CD4-positive, alpha-beta T cell treated with Interleukin-4 for 4 hours (primary cell): ENCODE measurements at regions not wholly inside any gene's neighbourhood (a gene's known extent, or its start where the extent isn't known, plus 50 kb on each side); places are given as distances from the start of the nearest gene placed in this dataset.

ENCODE experiments used
- DNase-seq: peaks from one replicate; pipeline ENCODE4 v3.0.0-alpha.2; 2020

GRCh38 chr11:123302751-123303195 lies 107.7 kb upstream of the CLMP start:
- DNase-seq: peak; percentile 44

DNA sequence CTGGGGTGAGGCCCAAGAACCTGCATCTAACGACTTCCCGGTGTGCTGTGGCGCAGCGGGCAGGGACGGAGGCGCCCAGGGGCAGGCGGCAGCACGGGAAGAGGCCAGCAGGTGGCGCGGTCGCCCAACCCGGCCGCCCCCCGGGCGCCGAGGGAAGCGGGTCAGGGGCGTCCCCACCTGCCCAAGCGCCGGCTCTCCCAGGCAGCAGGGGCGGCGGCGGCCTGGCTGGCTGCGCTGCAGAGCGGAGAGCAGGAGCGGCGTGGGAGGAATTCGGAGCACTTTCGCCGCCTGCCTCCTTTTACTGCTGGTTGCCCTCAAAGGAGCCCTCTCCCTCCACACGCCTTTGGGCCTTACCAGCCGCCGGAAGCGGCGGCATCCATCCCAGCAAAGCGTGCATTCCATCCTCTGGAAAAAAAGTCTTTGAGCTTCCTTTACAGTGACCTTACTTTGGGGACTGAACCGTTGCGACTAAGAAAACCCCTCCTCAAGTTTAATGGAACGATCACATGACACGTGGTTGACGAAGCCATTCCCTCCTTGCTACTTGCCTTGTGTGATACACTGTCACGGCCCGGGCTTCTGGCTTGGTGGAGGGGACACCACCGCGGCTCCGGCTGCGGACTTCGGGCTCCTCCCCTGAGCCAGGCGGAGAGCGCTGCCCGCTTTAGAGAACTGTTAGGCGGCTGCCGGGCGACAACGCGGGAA lies 106.8 kb upstream of the CLMP start:
- DNase-seq: peak; percentile 48

DNA sequence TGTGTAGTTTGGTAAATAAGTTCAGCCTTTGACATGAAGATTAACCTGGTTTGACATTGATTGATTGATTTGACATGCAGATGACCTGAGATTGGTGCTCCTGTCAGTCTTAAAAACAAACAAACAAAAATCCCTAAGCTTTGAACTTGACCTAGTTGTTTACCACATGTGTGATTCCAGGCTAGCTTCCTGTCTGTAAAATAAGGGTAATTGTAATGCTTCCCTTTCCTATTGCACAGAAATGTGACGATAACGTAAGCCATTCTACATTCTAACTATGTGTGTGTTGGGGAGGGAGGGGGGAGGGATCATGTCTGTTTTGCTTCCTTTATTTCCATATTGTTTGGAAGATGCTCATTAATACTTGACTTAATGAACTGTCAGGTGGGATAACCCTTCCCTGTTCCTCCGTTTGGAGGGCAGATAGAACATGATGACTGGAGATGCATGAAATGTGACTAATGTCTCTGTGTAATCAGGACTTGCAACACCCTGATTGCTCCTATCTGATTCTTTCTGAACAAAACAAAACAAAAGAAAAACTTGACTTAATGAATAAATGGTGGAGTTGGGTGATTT lies 106.1 kb upstream of the CLMP start:
- DNase-seq: peak; percentile 9

DNA sequence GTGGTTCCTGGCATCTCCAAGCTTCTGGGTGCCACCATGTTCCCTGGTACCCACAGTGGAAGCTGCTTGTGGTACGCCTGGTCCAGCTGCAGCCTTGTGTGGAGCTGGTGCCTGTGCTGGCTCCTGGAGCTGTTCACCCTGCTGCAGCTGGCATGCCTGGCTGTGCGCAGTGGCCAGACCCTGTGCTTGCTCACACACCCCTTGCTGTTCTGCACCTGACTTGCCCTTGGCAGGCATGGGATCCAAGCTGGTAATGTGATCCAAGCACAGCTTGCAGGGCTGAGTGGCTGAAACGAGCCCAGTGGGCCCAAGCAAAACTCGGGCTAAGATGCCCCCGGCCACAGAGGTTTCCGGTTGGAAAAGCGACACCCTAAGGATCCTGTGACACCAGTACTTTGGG lies 104.7 kb upstream of the CLMP start:
- DNase-seq: no peak

DNA sequence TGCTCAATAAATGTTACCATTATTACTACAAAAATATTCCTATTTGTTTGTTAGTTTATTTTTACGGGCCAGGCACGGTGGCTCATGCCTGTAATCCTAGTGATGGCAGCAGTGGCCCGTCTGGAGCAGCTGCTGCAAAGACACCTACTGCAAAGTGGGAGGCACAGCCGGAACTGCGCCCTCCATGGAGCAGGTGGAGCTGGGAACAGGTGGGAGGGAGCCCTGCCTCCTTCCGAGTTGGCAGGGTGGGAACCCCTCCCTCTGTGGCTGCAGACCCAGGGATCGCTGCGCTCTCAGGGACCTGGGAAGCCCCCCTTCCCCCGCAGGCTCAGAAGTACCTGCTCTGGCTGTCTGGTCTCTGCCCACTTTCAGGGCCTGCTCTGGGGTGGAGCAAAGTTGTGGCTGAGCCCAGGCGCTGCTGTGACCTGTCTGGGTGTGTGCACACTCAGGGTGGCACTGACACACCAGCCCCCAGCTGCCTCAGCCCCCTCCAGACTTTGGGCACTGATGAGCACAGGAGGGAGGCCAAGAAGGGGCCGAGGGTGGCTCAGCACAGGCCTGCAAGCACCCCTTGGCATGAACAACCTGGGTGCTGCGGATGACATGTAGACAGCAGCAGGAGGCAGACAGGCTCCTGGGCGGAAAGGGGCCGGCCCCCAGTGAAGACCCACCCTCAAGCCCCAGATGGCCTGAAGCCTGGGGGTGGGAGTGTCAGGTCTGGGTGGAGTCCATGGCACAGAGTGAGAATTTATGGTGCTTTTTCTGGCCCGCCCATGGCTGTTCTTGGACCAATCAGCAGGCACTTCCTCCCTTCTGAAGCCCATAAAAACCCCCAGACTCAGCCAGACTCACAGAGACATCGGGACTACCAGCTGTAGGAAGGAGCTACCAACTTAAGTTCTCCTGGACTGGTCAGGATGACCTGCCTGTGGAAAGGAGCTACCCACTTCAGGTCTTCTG lies 103.7 kb upstream of the CLMP start:
- DNase-seq: no peak

- no peak for DNase-seq
These were observed 97.6 kb upstream of the CLMP start for GRCh38 chr11:123292647-123293046.

- DNase-seq: no peak
These were observed 96.3 kb upstream of the CLMP start for GRCh38 chr11:123291201-123291869.

GRCh38 chr11:123286761-123287160 lies 91.7 kb upstream of the CLMP start:
- no peak for DNase-seq

- no peak for DNase-seq
These were observed 91.2 kb upstream of the CLMP start for GRCh38 chr11:123286255-123286654.

DNA sequence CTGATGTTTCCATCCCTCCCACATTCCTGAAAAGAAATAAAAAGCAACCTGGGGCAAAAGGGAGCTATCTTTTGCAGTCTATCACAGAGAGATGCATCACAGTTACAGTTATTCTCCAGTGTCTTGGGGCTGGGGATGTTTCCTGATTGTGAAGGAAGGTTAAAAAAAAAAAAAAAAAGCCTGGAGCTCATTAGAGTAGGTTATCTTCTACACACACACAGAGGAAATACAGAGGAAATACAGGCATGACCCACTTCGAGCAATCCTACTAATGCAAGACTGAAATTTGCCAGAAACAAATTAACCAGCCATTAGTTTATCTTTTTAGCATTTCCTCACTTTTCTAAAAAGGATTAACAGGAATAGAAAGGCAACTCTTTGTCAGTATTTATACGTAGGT lies 89.4 kb upstream of the CLMP start:
- DNase-seq: no peak

GRCh38 chr11:123282597-123282996 lies 87.5 kb upstream of the CLMP start:
- no peak for DNase-seq

DNA sequence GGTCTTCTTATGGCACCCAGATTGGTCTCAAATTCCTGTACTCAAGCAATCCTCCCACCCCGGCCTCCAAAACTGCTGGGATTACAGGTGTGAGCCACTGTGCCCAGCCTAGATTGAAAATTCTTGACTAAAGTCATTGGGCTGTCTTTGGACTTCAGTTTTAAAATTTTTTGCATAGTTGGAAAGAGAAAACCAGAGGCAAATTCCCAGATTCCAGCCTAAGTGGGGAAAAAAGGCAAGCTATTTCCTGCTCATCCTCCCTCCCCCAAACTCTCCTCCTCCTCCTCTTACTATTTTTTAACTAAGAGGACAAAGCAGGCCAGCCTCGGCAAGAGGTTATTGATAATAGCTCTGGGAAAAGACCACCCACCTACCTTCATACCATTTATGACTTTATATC lies 78.6 kb upstream of the CLMP start:
- no peak for DNase-seq

DNA sequence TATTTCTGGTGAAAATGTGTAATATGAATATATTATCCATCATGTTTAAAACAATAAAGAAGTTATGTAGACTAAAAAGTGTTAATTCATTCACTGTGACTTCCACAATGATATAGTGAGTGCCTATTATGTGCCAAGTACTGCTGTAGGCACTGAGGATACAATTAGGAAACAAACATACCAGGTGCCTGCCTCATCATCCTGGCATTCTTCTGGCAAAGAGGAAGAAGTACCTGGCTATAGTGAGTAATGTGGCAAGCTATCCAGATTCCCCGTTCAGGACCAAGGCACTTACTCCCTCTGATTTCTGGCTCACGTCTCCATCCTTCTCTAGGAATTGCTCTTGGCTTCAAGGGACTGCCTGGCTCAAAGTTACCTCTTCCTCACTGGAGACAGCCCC lies 77.5 kb upstream of the CLMP start:
- DNase-seq: no peak

DNA sequence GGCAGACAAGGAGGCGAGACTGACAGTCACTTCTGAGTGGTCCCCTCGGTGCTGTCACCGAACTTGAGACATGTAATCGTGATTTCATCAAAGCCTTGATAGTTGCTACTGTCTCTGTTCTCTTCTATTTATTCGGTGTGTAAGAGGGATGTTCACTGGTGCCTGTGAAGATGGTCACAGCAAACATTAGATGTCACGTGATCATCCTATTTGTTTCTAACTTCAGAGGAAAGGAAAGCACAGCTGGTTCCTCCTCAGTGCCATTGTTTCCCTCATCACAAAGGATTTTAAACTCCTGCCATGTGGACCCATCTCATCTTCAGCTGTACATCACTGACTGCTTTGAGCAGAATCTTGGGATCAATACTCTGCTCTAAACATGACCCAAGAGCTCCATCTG lies 73.1 kb upstream of the CLMP start:
- no peak for DNase-seq

DNA sequence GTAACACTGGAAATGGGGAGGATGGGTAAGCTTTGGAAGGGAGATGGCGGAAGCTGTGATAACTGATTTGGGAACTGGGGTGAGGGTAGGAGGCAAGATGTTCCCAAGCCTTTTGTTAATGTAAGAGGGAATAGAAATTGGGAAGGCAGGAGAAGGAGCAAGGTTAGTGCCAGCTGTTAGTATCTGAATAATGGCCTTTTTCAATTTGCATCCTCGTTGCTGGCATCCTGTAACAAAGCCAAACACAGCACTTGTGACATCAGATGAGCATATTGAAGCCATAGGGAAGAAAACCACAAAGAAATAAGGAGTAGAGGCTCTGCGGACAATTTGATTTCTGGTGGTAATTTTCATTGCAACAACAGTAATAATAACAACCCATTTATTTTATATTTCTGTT lies 70.9 kb upstream of the CLMP start:
- DNase-seq: no peak

- no peak for DNase-seq
These were observed 69.4 kb upstream of the CLMP start for GRCh38 chr11:123264431-123264780.

DNA sequence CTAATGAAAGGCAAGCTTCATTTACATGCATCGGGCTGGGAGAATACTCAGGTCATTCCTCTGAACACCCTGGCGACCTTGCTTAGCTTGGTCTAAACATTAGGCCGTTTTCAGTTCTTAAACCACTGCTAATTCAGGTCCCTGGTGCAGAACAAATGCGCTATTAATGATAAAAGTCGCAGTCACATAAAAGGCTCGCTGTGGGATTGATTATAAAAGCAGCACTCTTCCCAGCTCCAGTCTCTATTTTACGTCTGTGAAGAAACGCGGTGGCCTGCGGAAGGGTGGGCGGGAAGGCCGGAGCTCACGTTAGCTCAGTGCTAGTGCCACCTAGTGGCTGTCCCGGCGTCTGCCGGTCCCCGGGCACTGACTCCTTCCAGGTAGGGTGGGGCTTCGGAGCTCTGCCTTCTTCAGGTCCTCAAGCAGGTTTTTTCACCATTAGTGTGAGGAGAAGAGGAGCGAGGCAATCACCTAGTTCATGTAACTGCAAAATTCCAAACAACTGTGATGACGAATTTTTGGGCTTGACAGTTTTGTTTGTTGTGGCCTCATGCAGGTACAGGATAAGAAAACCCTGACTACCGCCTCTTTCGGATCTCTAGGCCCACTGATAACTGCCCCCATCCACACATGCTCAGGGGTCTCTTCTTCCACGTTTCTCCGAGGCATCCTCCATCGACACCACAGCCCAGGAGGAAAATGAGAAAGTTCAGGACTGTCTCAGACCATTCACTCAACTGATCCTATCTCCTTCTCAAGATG lies 66.5 kb upstream of the CLMP start:
- DNase-seq: peak; percentile 46

- DNase-seq: no peak
These were observed 65.6 kb upstream of the CLMP start for GRCh38 chr11:123260511-123261211.

- no peak for DNase-seq
These were observed 63.8 kb upstream of the CLMP start for GRCh38 chr11:123258877-123259276.

DNA sequence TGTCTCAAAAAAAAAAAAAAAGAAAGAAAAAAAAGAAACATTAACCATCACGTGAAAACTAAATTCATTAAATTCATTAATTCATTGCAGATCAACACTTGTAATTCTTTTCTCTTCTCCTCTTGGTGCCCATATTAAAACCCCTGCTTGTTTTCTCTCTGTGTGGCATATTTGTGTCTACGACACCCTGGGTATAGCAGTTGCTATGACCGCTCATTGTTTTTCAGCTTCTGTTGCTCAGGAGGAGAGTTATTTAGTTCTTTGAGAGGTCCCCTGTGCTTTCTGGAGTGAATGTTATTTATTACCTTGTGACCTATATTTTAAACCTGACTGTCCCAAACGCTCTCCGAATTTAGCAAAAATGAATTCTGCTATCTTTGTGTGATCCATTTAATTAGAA lies 62.3 kb upstream of the CLMP start:
- DNase-seq: no peak

DNA sequence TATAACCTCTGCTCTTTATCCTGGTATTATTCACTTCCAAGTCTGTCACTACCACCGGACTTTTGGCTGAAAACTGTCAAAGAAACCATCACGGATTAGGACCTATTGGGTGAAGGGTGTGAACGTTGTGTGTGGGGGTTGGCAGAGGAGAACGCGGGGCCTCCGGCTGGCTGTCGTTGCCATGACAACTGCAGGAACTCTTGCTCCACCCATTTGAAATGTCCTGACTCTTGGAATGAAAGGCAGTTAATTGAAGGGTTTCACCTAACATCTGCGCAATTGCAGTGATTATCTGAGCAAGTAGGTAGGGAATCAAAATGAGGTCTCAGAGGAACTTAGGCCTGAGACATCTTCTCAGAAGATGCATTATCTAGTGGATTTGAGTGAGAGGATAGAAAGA lies 60.9 kb upstream of the CLMP start:
- no peak for DNase-seq

- DNase-seq: no peak
These were observed 59.3 kb upstream of the CLMP start for GRCh38 chr11:123254357-123254756.
